HepG2 (cell line): ENCODE measurements at regions not wholly inside any gene's neighbourhood (a gene's known extent, or its start where the extent isn't known, plus 50 kb on each side); places are given as distances from the start of the nearest gene placed in this dataset.

Experiments
- ATAC-seq: fragments of 200-7000 bp; cut with Tn5 transposase; 3 replicates; pipeline ENCODE4 v1.9.1; 2020; ENCODE audit warnings: mild to moderate bottlenecking, moderate library complexity
- BruUV-seq: library from RNA; stranded (reverse); fragments of 400-500 nt; replicated peaks from 2 replicates; lab custom pipeline; 2021; lab: Mats Ljungman, UMichigan
- CTCF ChIA-PET: fragments of 300-600 bp; formaldehyde crosslinking; extraction: SDS; loops from one replicate; lab custom pipeline; 2021; ENCODE audit warnings: low total read pairs, inconsistent platforms, low intra/inter-chr PET ratio; lab: Yijun Ruan, JAX
- POLR2A ChIA-PET: fragments of 350-600 bp; sonication (Branson Sonifier 250); formaldehyde crosslinking; loops from one replicate; lab custom pipeline; 2020; ENCODE audit warnings: antibody characterized with exemption, inconsistent platforms; lab: Yijun Ruan, JAX
- DNase-seq: peaks from one replicate; pipeline ENCODE4 v3.0.0-alpha.2; 2015; ENCODE audit warnings: low spot score
- FAIRE-seq: peaks from 3 replicates; lab custom pipeline; 2011; peaks lifted over from hg19 to GRCh38; lab: Jason Lieb, UNC
- H2AFZ ChIP-seq: one replicate; pipeline ENCODE4 v1.6.1; 2011; ENCODE audit warnings: low read length, inconsistent platforms
- H3K27ac ChIP-seq: fragments of 300-600 bp; 3 replicates; pipeline ENCODE4 v1.8.0; 2011; ENCODE audit warnings: mixed run types, mild to moderate bottlenecking, mixed read lengths, low read length, inconsistent platforms; ENCODE audit not compliant: insufficient read depth; ENCODE audit errors: extremely low read length
- H3K27me3 ChIP-seq, 2 experiments: fragments of 200-600 bp in 1 of 2; 2 replicates in 1 of 2; 3 replicates in 1 of 2; pipeline versions ENCODE4 v1.6.0 to v1.8.0; 2011; ENCODE audit warnings: low read length in 2 of 2, mild to moderate bottlenecking in 2 of 2, moderate library complexity in 2 of 2, inconsistent platforms in 1 of 2; ENCODE audit not compliant: insufficient read depth in 2 of 2, control insufficient read depth in 1 of 2
- H3K36me3 ChIP-seq, 2 experiments: fragments of 200-600 bp in 1 of 2; replicated peaks in 1 of 2; 2 replicates in 1 of 2; 3 replicates in 1 of 2; pipeline versions ENCODE4 v1.5.1 to v1.8.0; 2011; ENCODE audit warnings: low read length in 2 of 2, inconsistent platforms in 1 of 2; ENCODE audit not compliant: insufficient read depth in 2 of 2, control insufficient read depth in 1 of 2
- H3K4me1 ChIP-seq: 2 replicates; pipeline ENCODE4 v1.5.1; 2012; ENCODE audit warnings: low read length, inconsistent platforms; ENCODE audit not compliant: insufficient read depth
- H3K4me2 ChIP-seq: 2 replicates; pipeline ENCODE4 v1.6.0; 2011; ENCODE audit warnings: low read depth, low read length, inconsistent platforms
- H3K4me3 ChIP-seq, 3 experiments: fragments of 200-600 bp in 1 of 3; sonication (generic), shearing (Covaris generic) in 1 of 3; replicated peaks in 1 of 3; 2 replicates each; pipeline ENCODE4 v1.5.1; 2011 to 2016; ENCODE audit warnings: low read length in 3 of 3, inconsistent platforms in 2 of 3, low read depth in 2 of 3, mild to moderate bottlenecking in 2 of 3, control low read depth in 1 of 3, mixed read lengths in 1 of 3; ENCODE audit not compliant: insufficient read depth in 1 of 3
- H3K79me2 ChIP-seq: one replicate; pipeline ENCODE4 v1.6.1; 2011; ENCODE audit warnings: low read length, inconsistent platforms; ENCODE audit not compliant: insufficient read depth
- H3K9ac ChIP-seq: 2 replicates; pipeline ENCODE4 v1.6.0; 2011; ENCODE audit warnings: mild to moderate bottlenecking, low read depth, low read length, inconsistent platforms; ENCODE audit not compliant: insufficient read depth
- H3K9me3 ChIP-seq: 2 replicates; pipeline ENCODE4 v1.5.1; 2012; ENCODE audit warnings: mild to moderate bottlenecking, low read length
- H4K20me1 ChIP-seq: 2 replicates; pipeline ENCODE4 v1.6.0; 2011; ENCODE audit warnings: inconsistent platforms, mild to moderate bottlenecking, low read length, moderate library complexity; ENCODE audit not compliant: insufficient read depth
- ERF ChIP-seq: IDR thresholded peaks from 2 replicates; pipeline ENCODE4 v1.6.1; 2018; ENCODE audit warnings: missing biosample characterization, missing genetic modification reagents
- NFYB ChIP-seq: sonication (generic); formaldehyde crosslinking; IDR thresholded peaks from 2 replicates; pipeline ENCODE4 v1.4.0; 2020; ENCODE audit warnings: missing genetic modification reagents
- PAX8 ChIP-seq: sonication (generic); formaldehyde crosslinking; IDR thresholded peaks from 2 replicates; pipeline ENCODE4 v1.8.0; 2022; ENCODE audit warnings: mild to moderate bottlenecking, missing genetic modification reagents, borderline replicate concordance
- PPARG ChIP-seq: conservative IDR thresholded peaks from 2 replicates; pipeline ENCODE4 v1.6.1; 2016; ENCODE audit warnings: missing biosample characterization, missing genetic modification reagents
- TCF7L2 ChIP-seq: IDR thresholded peaks from 2 replicates; pipeline ENCODE4 v1.6.1; 2011; ENCODE audit warnings: mild to moderate bottlenecking, low read depth, low read length, moderate library complexity
- ZBTB46 ChIP-seq: sonication (generic); formaldehyde crosslinking; IDR thresholded peaks from 2 replicates; pipeline ENCODE4 v1.4.0; 2020; ENCODE audit warnings: mild to moderate bottlenecking, missing genetic modification reagents, borderline replicate concordance
- ZBTB49 ChIP-seq: sonication (generic); formaldehyde crosslinking; IDR thresholded peaks from 2 replicates; pipeline ENCODE4 v1.4.0; 2020; ENCODE audit warnings: missing genetic modification reagents, borderline replicate concordance
- ZNF564 ChIP-seq: sonication (generic); formaldehyde crosslinking; IDR thresholded peaks from 2 replicates; pipeline ENCODE4 v1.8.1; 2023; ENCODE audit warnings: mild to moderate bottlenecking, missing genetic modification reagents
- ZNF567 ChIP-seq: sonication (generic); formaldehyde crosslinking; IDR thresholded peaks from 2 replicates; pipeline ENCODE4 v1.8.1; 2023; ENCODE audit warnings: mild to moderate bottlenecking, missing genetic modification reagents, borderline replicate concordance
- WGBS: methylation state at CpG from one replicate; pipeline ENCODE4 v1.1.6; 2017; ENCODE audit warnings: low lambda C conversion rate; 5-methylcytosine and 5-hydroxymethylcytosine counted together
- in situ Hi-C: cut with HindIII; loops from 2 replicates; pipeline ENCODE4 v1.10.0; 2017; ENCODE audit warnings: low pct_unique_long_range_greater_than_20kb; ENCODE audit not compliant: extremely low pct_ligation_motif_present
- intact Hi-C: fragments of 100-400 bp; cut with micrococcal nuclease; formaldehyde crosslinking; loops from one replicate; pipeline ENCODE4 v1.10.0; 2022; ENCODE audit not compliant: unreplicated experiment
- TF ChIP-seq, protein P1 (sequence below): sonication (generic); formaldehyde crosslinking; IDR thresholded peaks from 2 replicates; pipeline ENCODE4 v1.4.0; 2020; ENCODE audit warnings: mild to moderate bottlenecking, missing genetic modification reagents
- TF ChIP-seq, protein P2 (sequence below): IDR thresholded peaks from 2 replicates; pipeline ENCODE4 v1.6.1; 2016; ENCODE audit warnings: missing compliant biosample characterization, missing genetic modification reagents, borderline replicate concordance
- TF ChIP-seq, protein P3 (sequence below): sonication (generic); formaldehyde crosslinking; IDR thresholded peaks from 2 replicates; pipeline ENCODE4 v1.5.0; 2020; ENCODE audit warnings: missing genetic modification reagents, mild to moderate bottlenecking, borderline replicate concordance

DNA sequence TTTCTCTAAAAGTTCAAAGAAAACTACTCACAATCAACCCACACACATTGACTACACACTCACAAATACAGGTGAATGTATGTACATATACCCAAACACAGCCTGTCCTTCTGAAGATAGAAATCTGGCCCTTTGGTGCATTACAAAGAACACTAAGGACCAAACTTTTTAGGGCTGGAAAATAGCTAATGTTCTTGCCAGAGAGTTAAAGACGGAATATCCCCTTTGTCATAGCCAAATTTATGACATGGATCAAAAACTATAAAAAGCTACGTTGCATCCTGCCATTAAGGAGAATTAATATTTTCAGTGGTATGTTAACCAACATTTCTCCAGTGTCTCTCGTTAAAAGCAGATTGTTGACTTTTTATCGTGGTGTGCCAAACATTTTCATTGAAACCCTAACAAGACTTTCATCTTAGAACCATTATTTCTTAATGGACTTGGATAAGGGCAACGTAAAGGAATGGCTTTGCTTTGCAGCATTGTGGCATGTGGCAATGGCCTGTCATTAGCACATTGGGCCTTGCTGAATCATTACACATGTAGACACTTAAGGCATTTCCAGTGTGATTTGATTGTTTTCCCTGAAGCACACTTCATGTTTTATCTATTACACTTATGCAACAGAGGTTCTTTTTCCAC lies 150.9 kb upstream of the MEOX2 start:
- intact Hi-C loops, result no loop called here
- Histone ChIP-seq H3K4me1 (no peaks in the 10 kb centered on the region), H3K9ac (no peak overlapping the region), H3K79me2 (no peaks in the 10 kb centered on the region), H3K9me3 (no peaks in the 10 kb centered on the region; the same call in 1 of the 2 replicates), H4K20me1 (no peaks in the 10 kb centered on the region), H3K36me3 (no peaks in the 10 kb centered on the region), H3K4me2 (no peak overlapping the region), H3K4me3 (no peak overlapping the region), H2AFZ (no peak overlapping the region), H3K27ac (no peak overlapping the region), H3K27me3 (no peaks in the 10 kb centered on the region)
- CTCF ChIA-PET, result no interaction called here
- ATAC-seq (no peak), FAIRE-seq (no peak), DNase-seq (no peak)
- no TSS peak for BruUV-seq
- WGBS, result 0% methylated on average over 5 of the region's 5 CpGs
- TF ChIP-seq NFYB (no peak), TCF7L2 (no peak), PAX8 (no peak), ZNF567 (CRISPR knock-in tag) (no peak), ZBTB46 (CRISPR knock-in tag) (no peak), ZNF564 (CRISPR knock-in tag) (no peak), ERF (CRISPR knock-in tag) (no peak), ZBTB49 (CRISPR knock-in tag) (no peak), PPARG (CRISPR knock-in tag) (no peak)
- TF ChIP-seq, protein P1, sequence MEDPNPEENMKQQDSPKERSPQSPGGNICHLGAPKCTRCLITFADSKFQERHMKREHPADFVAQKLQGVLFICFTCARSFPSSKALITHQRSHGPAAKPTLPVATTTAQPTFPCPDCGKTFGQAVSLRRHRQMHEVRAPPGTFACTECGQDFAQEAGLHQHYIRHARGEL (CRISPR knock-in tag), result no peak
- TF ChIP-seq, protein P2, sequence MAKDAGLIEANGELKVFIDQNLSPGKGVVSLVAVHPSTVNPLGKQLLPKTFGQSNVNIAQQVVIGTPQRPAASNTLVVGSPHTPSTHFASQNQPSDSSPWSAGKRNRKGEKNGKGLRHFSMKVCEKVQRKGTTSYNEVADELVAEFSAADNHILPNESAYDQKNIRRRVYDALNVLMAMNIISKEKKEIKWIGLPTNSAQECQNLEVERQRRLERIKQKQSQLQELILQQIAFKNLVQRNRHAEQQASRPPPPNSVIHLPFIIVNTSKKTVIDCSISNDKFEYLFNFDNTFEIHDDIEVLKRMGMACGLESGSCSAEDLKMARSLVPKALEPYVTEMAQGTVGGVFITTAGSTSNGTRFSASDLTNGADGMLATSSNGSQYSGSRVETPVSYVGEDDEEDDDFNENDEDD (CRISPR knock-in tag), result no peak
- TF ChIP-seq, protein P3, sequence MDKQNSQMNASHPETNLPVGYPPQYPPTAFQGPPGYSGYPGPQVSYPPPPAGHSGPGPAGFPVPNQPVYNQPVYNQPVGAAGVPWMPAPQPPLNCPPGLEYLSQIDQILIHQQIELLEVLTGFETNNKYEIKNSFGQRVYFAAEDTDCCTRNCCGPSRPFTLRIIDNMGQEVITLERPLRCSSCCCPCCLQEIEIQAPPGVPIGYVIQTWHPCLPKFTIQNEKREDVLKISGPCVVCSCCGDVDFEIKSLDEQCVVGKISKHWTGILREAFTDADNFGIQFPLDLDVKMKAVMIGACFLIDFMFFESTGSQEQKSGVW (CRISPR knock-in tag), result no peak
- in situ Hi-C loops, result no loop called here
- POLR2A ChIA-PET, result no interaction called here
